ENCODE measurements at regions not wholly inside any gene's neighbourhood (a gene's known extent, or its start where the extent isn't known, plus 50 kb on each side); places are given as distances from the start of the nearest gene placed in this dataset.
"Not testable (repeated sequence)": the region's sequence is repeated elsewhere in the genome, so short reads cannot be mapped to it uniquely, and the experiment has no call there.

DNA sequence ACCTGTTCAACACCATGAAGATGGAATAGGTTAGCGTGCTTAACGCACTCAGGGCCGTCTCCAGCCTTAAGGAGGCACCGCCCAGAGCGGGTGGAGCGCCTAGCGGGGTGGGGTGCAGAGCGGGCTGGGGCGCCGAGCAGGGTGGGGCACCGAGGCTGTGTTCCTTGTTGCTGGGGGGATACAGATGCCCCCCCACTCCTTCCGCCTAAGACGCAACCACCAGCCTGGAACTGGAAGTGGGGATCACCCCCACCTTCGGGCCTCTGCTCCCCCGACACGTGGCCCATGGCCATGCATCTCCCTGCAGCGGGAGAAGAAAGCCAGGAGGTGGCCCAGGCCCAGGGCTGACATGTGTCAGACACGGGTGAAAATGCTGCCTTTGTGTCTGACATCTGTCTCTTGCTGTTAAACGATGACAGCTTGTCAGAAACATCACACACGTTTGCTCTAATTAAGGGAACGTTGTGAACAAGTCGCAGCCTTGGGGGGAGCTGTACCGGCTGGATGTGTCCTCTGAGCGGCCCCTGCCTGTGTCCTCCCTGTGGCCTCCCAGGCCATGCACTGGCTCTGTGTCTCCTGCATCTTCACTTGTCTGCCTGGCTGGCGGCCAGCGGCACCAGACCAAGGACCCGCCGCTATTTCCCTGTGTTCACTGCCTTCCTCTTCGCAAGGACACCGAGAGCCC, 192.5 kb downstream of the LAT start:
- H3K4me3 ChIP-seq (ENCODE audit: low read length); H3K27ac ChIP-seq (ENCODE audit: low read length); H3K9ac ChIP-seq (ENCODE audit: low read length); H3K27me3 ChIP-seq (ENCODE audit: control insufficient read depth, insufficient read depth, low read length); H3K4me1 ChIP-seq (ENCODE audit: control insufficient read depth, low read depth, low read length); H3K36me3 ChIP-seq (ENCODE audit: control insufficient read depth, low read depth, low read length); H3K9me3 ChIP-seq (ENCODE audit: control insufficient read depth, low read depth, low read length): not testable (repeated sequence)

DNA sequence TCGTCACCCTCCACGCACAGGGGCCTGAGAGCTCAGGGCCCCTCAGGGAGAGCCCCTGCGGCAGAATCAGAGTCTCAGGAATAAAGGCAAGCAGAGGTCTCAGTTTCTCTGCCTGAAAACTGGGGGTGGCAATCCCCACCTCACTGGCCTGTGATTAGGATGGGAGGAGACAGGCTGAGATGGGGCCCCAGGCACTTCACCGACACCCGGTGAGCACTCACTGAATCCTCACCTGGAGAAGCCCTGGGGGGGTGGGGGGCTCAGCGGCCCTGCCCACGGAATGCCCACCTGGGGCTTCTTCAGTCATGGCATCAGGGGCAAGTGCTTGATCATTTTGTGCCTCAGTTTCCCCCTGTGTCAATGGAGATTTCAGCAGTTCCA, 192.0 kb downstream of the LAT start:
- H3K36me3 ChIP-seq (ENCODE audit: control insufficient read depth, low read depth, low read length): not testable (repeated sequence)

DNA sequence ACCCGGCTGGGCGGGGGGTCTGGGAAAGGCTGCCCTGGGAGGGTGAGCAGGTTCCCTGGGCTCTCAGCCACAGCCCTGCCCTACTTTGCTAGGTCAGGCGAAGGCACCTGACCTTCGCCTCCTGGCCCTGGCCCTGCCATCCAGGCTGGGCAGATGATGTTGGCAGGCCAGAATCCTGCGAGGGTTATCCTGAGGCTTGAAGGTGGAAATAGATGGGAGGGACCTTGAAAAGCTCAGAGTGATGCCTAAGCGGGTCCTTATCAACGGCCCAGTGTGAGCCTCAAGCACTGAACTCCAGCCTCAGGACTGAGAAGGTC, 191.3 kb downstream of the LAT start:
- H3K9me3 ChIP-seq (ENCODE audit: control insufficient read depth, low read depth, low read length); H3K36me3 ChIP-seq (ENCODE audit: control insufficient read depth, low read depth, low read length); H3K27ac ChIP-seq (ENCODE audit: low read length); H3K27me3 ChIP-seq (ENCODE audit: control insufficient read depth, insufficient read depth, low read length); H3K4me3 ChIP-seq (ENCODE audit: low read length); H3K4me1 ChIP-seq (ENCODE audit: control insufficient read depth, low read depth, low read length); H3K9ac ChIP-seq (ENCODE audit: low read length): not testable (repeated sequence)

More for the DNA sequence above, 192.0 kb downstream of the LAT start:
- H3K4me1 ChIP-seq (ENCODE audit: control insufficient read depth, low read depth, low read length); H3K4me3 ChIP-seq (ENCODE audit: low read length); H3K27me3 ChIP-seq (ENCODE audit: control insufficient read depth, insufficient read depth, low read length); H3K27ac ChIP-seq (ENCODE audit: low read length); H3K9ac ChIP-seq (ENCODE audit: low read length); H3K9me3 ChIP-seq (ENCODE audit: control insufficient read depth, low read depth, low read length): not testable (repeated sequence)

DNA sequence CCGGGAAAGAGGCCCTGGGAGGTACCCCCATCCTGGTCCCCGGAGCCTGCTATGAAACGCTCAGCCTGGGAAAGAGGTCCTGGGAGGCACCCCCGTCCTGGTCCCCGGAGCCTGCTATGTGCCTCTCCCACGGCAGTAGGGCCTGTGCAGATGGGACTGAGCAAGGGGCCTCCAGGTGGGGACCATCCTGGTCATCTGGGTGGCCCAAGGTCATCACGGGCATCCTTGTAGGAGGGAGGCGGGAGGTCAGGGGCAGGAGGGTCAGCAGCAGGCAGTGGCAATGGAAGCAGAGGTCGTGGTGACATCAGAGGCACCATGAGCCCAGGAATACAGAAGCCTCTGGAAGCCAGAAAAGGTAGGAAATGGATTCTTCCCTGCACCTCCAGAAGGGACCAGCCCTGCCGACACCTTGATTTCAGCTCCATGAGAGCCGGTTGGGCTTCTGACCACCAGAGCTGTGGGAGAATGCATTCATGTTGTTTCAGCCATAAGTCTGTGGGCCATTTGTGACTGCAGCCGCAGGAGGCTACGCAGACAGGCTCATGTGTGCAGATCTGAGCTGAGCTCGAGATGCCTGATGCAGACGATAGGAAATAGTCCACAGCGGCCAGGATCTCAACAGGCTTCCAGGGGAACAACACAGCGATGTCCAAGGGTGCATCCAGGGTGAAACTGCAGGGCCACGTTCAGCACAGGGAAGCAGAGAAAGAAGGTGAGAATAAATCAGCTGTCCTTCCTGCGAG, 190.7 kb downstream of the LAT start:
- not testable (repeated sequence) for H3K36me3 ChIP-seq (ENCODE audit: control insufficient read depth, low read depth, low read length); H3K27me3 ChIP-seq (ENCODE audit: control insufficient read depth, insufficient read depth, low read length); H3K4me1 ChIP-seq (ENCODE audit: control insufficient read depth, low read depth, low read length); H3K9me3 ChIP-seq (ENCODE audit: control insufficient read depth, low read depth, low read length); H3K9ac ChIP-seq (ENCODE audit: low read length); H3K4me3 ChIP-seq (ENCODE audit: low read length); H3K27ac ChIP-seq (ENCODE audit: low read length)

DNA sequence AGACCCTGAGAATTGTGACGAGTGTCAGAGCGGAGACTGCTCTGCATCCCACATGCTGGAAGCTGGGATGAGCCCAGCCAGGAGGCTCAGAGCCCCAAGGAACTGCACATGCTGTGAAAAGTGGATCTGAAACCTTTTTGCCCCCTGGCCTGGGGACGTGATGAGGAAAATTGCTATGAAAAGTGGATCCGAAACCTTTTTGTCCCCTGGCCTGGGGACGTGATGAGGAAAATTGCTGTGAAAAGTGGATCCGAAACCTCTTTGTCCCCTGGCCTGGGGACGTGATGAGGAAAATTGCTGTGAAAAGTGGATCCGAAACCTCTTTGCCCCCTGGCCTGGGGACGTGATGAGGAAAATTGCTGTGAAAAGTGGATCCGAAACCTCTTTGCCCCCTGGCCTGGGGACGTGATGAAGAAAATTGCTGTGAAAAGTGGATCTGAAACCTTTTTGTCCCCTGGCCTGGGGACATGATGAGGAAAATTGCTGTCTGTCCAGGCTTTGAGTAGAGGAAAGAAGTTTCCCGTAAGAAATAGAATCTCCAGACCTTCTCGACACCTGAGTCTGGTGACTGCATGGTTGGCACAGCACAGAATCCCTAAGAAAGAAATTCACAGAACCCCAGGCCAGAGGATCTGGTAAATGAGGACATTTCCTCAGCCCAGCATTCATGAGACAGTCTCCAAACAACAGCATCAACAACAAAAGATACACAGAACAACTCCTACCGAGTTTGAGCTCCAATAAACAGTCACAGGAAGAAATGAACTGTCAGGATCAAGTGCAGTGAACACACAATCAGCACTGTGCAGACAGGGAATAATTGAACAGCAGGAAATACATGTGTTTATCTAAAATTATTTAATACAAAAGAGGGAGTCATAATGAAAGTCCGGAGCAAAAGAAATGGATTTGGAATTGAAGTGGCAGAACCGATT, 188.8 kb downstream of the LAT start:
- not testable (repeated sequence) for H3K4me3 ChIP-seq (ENCODE audit: low read length); H3K4me1 ChIP-seq (ENCODE audit: control insufficient read depth, low read depth, low read length); H3K9ac ChIP-seq (ENCODE audit: low read length); H3K27me3 ChIP-seq (ENCODE audit: control insufficient read depth, insufficient read depth, low read length); H3K27ac ChIP-seq (ENCODE audit: low read length); H3K9me3 ChIP-seq (ENCODE audit: control insufficient read depth, low read depth, low read length); H3K36me3 ChIP-seq (ENCODE audit: control insufficient read depth, low read depth, low read length)

DNA sequence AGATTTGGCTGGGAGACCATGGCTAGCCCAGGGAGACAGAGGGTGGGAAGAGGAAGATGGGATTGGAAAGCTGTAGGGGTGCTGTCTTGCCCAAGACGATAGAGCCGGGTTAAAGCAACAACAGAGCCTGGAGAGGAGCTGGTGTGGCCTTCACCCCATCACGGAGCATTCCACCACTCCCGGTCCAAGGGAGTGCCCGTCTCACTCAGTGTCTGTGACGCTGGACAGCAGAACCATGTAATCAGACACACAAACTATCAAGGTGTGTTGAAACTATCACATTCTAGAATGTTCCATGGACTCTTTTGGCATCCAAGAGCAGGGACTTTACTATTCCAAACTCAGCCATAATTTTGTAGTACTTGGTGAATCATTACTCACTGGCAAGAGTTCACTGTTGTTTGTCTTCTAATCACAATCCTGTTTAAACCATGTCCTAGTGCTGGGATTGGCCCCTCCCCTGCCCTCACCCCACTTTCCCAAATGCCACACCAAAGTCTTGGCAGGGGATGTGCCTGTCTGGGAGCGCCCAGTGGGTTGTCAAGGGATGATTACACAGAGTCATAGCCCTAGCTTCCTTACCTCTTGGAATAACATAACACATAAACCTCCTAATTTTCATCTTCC, 187.4 kb downstream of the LAT start:
- H3K9ac ChIP-seq (ENCODE audit: low read length); H3K9me3 ChIP-seq (ENCODE audit: control insufficient read depth, low read depth, low read length); H3K36me3 ChIP-seq (ENCODE audit: control insufficient read depth, low read depth, low read length); H3K4me1 ChIP-seq (ENCODE audit: control insufficient read depth, low read depth, low read length); H3K27me3 ChIP-seq (ENCODE audit: control insufficient read depth, insufficient read depth, low read length); H3K4me3 ChIP-seq (ENCODE audit: low read length); H3K27ac ChIP-seq (ENCODE audit: low read length): not testable (repeated sequence)

DNA sequence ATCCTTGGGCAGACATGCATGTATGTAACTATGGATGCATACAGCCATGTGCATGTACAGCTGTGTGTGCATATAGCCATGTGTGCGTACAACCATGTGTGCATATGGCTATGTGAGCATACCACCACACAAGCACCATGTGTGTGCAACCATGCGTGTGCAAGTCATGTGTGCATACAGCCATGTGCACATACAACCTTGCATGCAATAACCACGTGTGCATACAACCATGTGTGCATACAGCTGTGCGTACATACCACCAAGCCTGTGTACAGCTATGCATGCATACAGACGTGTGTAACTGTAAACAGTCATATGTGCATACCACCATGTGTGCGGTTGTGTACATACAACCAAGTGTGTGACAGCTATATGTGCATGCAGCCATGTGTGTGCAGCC, 186.4 kb downstream of the LAT start:
- H3K27me3 ChIP-seq (ENCODE audit: control insufficient read depth, insufficient read depth, low read length); H3K9me3 ChIP-seq (ENCODE audit: control insufficient read depth, low read depth, low read length); H3K27ac ChIP-seq (ENCODE audit: low read length); H3K9ac ChIP-seq (ENCODE audit: low read length); H3K4me3 ChIP-seq (ENCODE audit: low read length); H3K36me3 ChIP-seq (ENCODE audit: control insufficient read depth, low read depth, low read length); H3K4me1 ChIP-seq (ENCODE audit: control insufficient read depth, low read depth, low read length): not testable (repeated sequence)

DNA sequence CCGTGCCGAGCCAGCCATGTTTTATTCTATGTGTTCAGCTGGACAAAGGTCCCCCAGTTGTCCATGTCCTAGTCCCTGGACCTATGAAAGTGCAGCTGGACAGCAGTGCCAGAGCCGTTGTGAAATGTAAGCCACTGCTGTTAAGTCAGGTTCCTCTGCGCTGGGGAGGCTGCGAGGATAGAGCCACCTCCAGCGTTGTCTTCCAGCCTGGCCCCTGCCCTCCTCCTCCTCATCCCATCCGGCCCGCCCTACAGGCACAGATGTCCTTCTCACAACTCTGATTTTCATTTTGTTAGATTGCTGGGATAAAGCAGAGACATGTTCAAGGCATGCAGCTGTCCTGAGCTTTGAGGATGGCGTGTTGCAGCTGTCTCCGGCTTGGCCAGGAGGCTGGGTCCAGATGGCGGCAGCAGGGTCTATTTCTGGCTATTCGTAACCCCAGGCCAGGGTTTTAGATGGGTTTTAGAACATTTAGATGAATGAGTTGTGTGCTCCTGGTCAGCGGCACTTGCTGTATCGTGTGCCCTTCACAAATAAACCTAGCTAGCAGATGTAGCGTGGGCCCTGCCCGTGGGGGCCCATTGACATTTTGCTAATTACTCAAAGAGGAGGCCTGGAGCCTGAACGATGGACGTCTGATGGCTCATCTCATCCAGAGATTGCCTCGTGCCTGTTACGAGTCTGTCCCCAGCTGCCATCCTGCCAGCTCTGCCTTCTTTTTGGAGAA, 185.7 kb downstream of the LAT start:
- not testable (repeated sequence) for H3K27me3 ChIP-seq (ENCODE audit: control insufficient read depth, insufficient read depth, low read length); H3K4me3 ChIP-seq (ENCODE audit: low read length); H3K27ac ChIP-seq (ENCODE audit: low read length); H3K9me3 ChIP-seq (ENCODE audit: control insufficient read depth, low read depth, low read length); H3K36me3 ChIP-seq (ENCODE audit: control insufficient read depth, low read depth, low read length); H3K9ac ChIP-seq (ENCODE audit: low read length); H3K4me1 ChIP-seq (ENCODE audit: control insufficient read depth, low read depth, low read length)

DNA sequence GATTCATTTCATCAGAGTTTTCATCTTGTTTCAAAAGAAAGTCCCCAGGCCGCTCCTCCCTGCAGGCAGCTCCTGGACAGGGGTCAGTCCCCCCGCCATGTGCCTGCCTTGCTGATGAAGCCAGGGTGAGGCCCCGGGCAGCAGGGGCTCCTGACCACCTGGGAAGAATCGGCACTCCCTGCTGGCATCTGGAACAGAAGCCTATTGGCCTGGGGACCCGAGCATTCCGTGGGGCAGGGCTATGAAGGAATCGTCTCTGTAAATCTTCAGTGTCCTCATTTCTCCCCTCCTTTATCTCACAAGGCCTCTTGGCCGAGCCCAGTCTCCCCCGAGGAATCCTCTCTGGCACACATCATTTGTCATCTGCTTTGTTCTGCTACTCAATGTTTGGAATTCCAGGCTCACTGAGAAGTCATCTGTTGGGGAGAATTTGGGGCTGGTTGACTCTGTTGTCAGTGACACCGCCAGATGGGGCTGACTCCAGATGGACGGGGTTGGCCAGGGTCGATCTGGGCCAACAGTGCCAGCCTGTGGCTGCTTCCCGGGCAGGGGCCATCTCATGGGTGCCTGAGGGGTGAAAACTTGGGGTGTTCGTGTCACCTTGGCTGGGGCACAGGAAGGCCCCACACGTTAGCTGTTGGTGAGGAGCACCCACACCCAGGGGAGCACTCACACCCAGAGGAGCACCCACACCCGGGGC, 184.6 kb downstream of the LAT start:
- not testable (repeated sequence) for H3K9ac ChIP-seq (ENCODE audit: low read length); H3K4me3 ChIP-seq (ENCODE audit: low read length); H3K36me3 ChIP-seq (ENCODE audit: control insufficient read depth, low read depth, low read length); H3K4me1 ChIP-seq (ENCODE audit: control insufficient read depth, low read depth, low read length); H3K27me3 ChIP-seq (ENCODE audit: control insufficient read depth, insufficient read depth, low read length); H3K9me3 ChIP-seq (ENCODE audit: control insufficient read depth, low read depth, low read length); H3K27ac ChIP-seq (ENCODE audit: low read length)

GRCh38 chr16:29168515-29169259, 183.8 kb downstream of the LAT start:
- H3K9ac ChIP-seq (ENCODE audit: low read length); H3K9me3 ChIP-seq (ENCODE audit: control insufficient read depth, low read depth, low read length); H3K36me3 ChIP-seq (ENCODE audit: control insufficient read depth, low read depth, low read length); H3K4me1 ChIP-seq (ENCODE audit: control insufficient read depth, low read depth, low read length); H3K27me3 ChIP-seq (ENCODE audit: control insufficient read depth, insufficient read depth, low read length); H3K4me3 ChIP-seq (ENCODE audit: low read length); H3K27ac ChIP-seq (ENCODE audit: low read length): not testable (repeated sequence)

Measured in iPS-18a (cell line).